ENCODE measurements at regions not wholly inside any gene's neighbourhood (a gene's known extent, or its start where the extent isn't known, plus 50 kb on each side); places are given as distances from the start of the nearest gene placed in this dataset.

GRCh38 chr1:68291688-68292384, 59.5 kb upstream of the WLS start:
- TF ChIP-seq CTCF (IDR thresholded peaks at IDR 0.05), result no peak
- no peak for TF ChIP-seq POLR2A (IDR thresholded peaks at IDR 0.05)

All from right lobe of liver (tissue), 4 donors.